Activated naive CD4-positive, alpha-beta T cell treated with anti-CD3 and anti-CD28 coated beads, Interleukin-2, amount 50 U/mL, for 24 hours (primary cell): ENCODE measurements at regions not wholly inside any gene's neighbourhood (a gene's known extent, or its start where the extent isn't known, plus 50 kb on each side); places are given as distances from the start of the nearest gene placed in this dataset.

Source experiments
- H3K27ac Mint-ChIP-seq: one replicate; pipeline ENCODE4 v1.8.0; 2021; ENCODE audit warnings: mild to moderate bottlenecking, mixed read lengths
- H3K27me3 Mint-ChIP-seq: one replicate; pipeline ENCODE4 v1.8.0; 2021; ENCODE audit warnings: mixed read lengths
- H3K36me3 Mint-ChIP-seq: one replicate; pipeline ENCODE4 v1.8.0; 2021; ENCODE audit warnings: mixed read lengths
- H3K4me1 Mint-ChIP-seq: one replicate; pipeline ENCODE4 v1.8.0; 2021; ENCODE audit warnings: mixed read lengths
- H3K4me3 Mint-ChIP-seq: one replicate; pipeline ENCODE4 v1.8.0; 2021; ENCODE audit warnings: mild to moderate bottlenecking, mixed read lengths
- H3K9me3 Mint-ChIP-seq: one replicate; pipeline ENCODE4 v1.8.0; 2021; ENCODE audit warnings: mixed read lengths

- no peak overlapping the region for H3K4me3 Mint-ChIP-seq
- H3K4me1 Mint-ChIP-seq = no peaks in the 10 kb centered on the region
These were observed 348.7 kb downstream of the CDH11 start for GRCh38 chr16:64773184-64773583.

GRCh38 chr16:64771273-64771672 is 350.6 kb downstream of the CDH11 start:
- Mint-ChIP-seq H3K4me3 (no peak overlapping the region), H3K36me3 (no peaks in the 10 kb centered on the region), H3K4me1 (no peaks in the 10 kb centered on the region), H3K27ac (no peak overlapping the region), H3K9me3 (peaks cover 10% of the 10 kb centered on the region), H3K27me3 (no peaks in the 10 kb centered on the region)

More at GRCh38 chr16:64773184-64773583, 348.7 kb downstream of the CDH11 start:
- no peaks in the 10 kb centered on the region for H3K27me3 Mint-ChIP-seq
- no peak overlapping the region for H3K27ac Mint-ChIP-seq
- peaks cover 8% of the 10 kb centered on the region for H3K9me3 Mint-ChIP-seq
- H3K36me3 Mint-ChIP-seq = no peaks in the 10 kb centered on the region

- Mint-ChIP-seq H3K9me3 (peaks cover 17% of the 10 kb centered on the region), H3K4me1 (no peaks in the 10 kb centered on the region), H3K36me3 (no peaks in the 10 kb centered on the region)
These were observed 359.7 kb downstream of the CDH11 start for GRCh38 chr16:64762211-64762610.

GRCh38 chr16:64754279-64754678 is 367.6 kb downstream of the CDH11 start:
- Mint-ChIP-seq H3K4me1 (no peaks in the 10 kb centered on the region), H3K27ac (no peak overlapping the region), H3K36me3 (no peaks in the 10 kb centered on the region), H3K9me3 (peaks cover 7% of the 10 kb centered on the region), H3K4me3 (no peak overlapping the region), H3K27me3 (no peaks in the 10 kb centered on the region)

More at GRCh38 chr16:64762211-64762610, 359.7 kb downstream of the CDH11 start:
- H3K4me3 Mint-ChIP-seq = no peak overlapping the region
- H3K27me3 Mint-ChIP-seq = no peaks in the 10 kb centered on the region
- no peak overlapping the region for H3K27ac Mint-ChIP-seq

GRCh38 chr16:64751906-64752305 is 370.0 kb downstream of the CDH11 start:
- no peak overlapping the region for H3K27ac Mint-ChIP-seq
- no peaks in the 10 kb centered on the region for H3K27me3 Mint-ChIP-seq
- H3K9me3 Mint-ChIP-seq = peaks cover 7% of the 10 kb centered on the region
- H3K4me1 Mint-ChIP-seq = no peaks in the 10 kb centered on the region
- H3K36me3 Mint-ChIP-seq = no peaks in the 10 kb centered on the region
- no peak overlapping the region for H3K4me3 Mint-ChIP-seq

GRCh38 chr16:64749346-64749745 is 372.5 kb downstream of the CDH11 start:
- H3K4me3 Mint-ChIP-seq = no peak overlapping the region

GRCh38 chr16:64745258-64745930 is 376.5 kb downstream of the CDH11 start:
- H3K4me1 Mint-ChIP-seq = no peaks in the 10 kb centered on the region
- no peaks in the 10 kb centered on the region for H3K36me3 Mint-ChIP-seq
- H3K27ac Mint-ChIP-seq = no peak overlapping the region
- H3K9me3 Mint-ChIP-seq = peaks cover 10% of the 10 kb centered on the region
- no peak overlapping the region for H3K4me3 Mint-ChIP-seq
- H3K27me3 Mint-ChIP-seq = no peaks in the 10 kb centered on the region

More at GRCh38 chr16:64749346-64749745, 372.5 kb downstream of the CDH11 start:
- Mint-ChIP-seq H3K27ac (no peak overlapping the region), H3K9me3 (peaks cover 10% of the 10 kb centered on the region), H3K36me3 (no peaks in the 10 kb centered on the region), H3K4me1 (no peaks in the 10 kb centered on the region), H3K27me3 (no peaks in the 10 kb centered on the region)

GRCh38 chr16:64742455-64743223 is 379.2 kb downstream of the CDH11 start:
- no peaks in the 10 kb centered on the region for H3K36me3 Mint-ChIP-seq
- no peaks in the 10 kb centered on the region for H3K27me3 Mint-ChIP-seq
- no peaks in the 10 kb centered on the region for H3K4me1 Mint-ChIP-seq
- H3K9me3 Mint-ChIP-seq = peaks cover 21% of the 10 kb centered on the region
- no peak overlapping the region for H3K4me3 Mint-ChIP-seq
- no peak overlapping the region for H3K27ac Mint-ChIP-seq

GRCh38 chr16:64740261-64740660 is 381.6 kb downstream of the CDH11 start:
- Mint-ChIP-seq H3K4me1 (no peaks in the 10 kb centered on the region), H3K27me3 (no peaks in the 10 kb centered on the region), H3K36me3 (no peaks in the 10 kb centered on the region), H3K4me3 (no peak overlapping the region), H3K9me3 (peaks cover 15% of the 10 kb centered on the region), H3K27ac (no peak overlapping the region)

- Mint-ChIP-seq H3K36me3 (no peaks in the 10 kb centered on the region), H3K9me3 (peaks cover 16% of the 10 kb centered on the region), H3K27ac (no peak overlapping the region), H3K27me3 (no peaks in the 10 kb centered on the region), H3K4me1 (no peaks in the 10 kb centered on the region), H3K4me3 (no peak overlapping the region)
These were observed 383.4 kb downstream of the CDH11 start for GRCh38 chr16:64738321-64738960.

- Mint-ChIP-seq H3K27ac (no peak overlapping the region), H3K27me3 (no peaks in the 10 kb centered on the region), H3K4me1 (no peaks in the 10 kb centered on the region)
These were observed 385.0 kb downstream of the CDH11 start for GRCh38 chr16:64736857-64737256.

GRCh38 chr16:64731891-64732290 is 390.0 kb downstream of the CDH11 start:
- Mint-ChIP-seq H3K36me3 (no peaks in the 10 kb centered on the region), H3K27me3 (no peaks in the 10 kb centered on the region), H3K4me3 (no peak overlapping the region), H3K27ac (no peak overlapping the region), H3K4me1 (no peaks in the 10 kb centered on the region), H3K9me3 (peaks cover 4% of the 10 kb centered on the region)

More at GRCh38 chr16:64736857-64737256, 385.0 kb downstream of the CDH11 start:
- Mint-ChIP-seq H3K36me3 (no peaks in the 10 kb centered on the region), H3K9me3 (peaks cover 16% of the 10 kb centered on the region), H3K4me3 (no peak overlapping the region)

- Mint-ChIP-seq H3K27ac (no peak overlapping the region), H3K4me1 (no peaks in the 10 kb centered on the region), H3K36me3 (no peaks in the 10 kb centered on the region), H3K9me3 (peaks cover 5% of the 10 kb centered on the region), H3K4me3 (no peak overlapping the region), H3K27me3 (no peaks in the 10 kb centered on the region)
These were observed 391.6 kb downstream of the CDH11 start for GRCh38 chr16:64730261-64730660.

- H3K36me3 Mint-ChIP-seq = no peaks in the 10 kb centered on the region
- no peak overlapping the region for H3K27ac Mint-ChIP-seq
- H3K4me3 Mint-ChIP-seq = no peak overlapping the region
- H3K4me1 Mint-ChIP-seq = no peaks in the 10 kb centered on the region
- H3K9me3 Mint-ChIP-seq = peaks cover 4% of the 10 kb centered on the region
- no peaks in the 10 kb centered on the region for H3K27me3 Mint-ChIP-seq
These were observed 397.5 kb downstream of the CDH11 start for GRCh38 chr16:64724339-64724738.

- H3K36me3 Mint-ChIP-seq = no peaks in the 10 kb centered on the region
- H3K4me1 Mint-ChIP-seq = no peaks in the 10 kb centered on the region
- H3K4me3 Mint-ChIP-seq = no peak overlapping the region
These were observed 403.4 kb downstream of the CDH11 start for GRCh38 chr16:64718486-64718885.

GRCh38 chr16:64717871-64718270 is 404.0 kb downstream of the CDH11 start:
- Mint-ChIP-seq H3K27ac (no peak overlapping the region), H3K27me3 (no peaks in the 10 kb centered on the region), H3K9me3 (peaks cover 5% of the 10 kb centered on the region), H3K4me3 (no peak overlapping the region), H3K4me1 (no peaks in the 10 kb centered on the region), H3K36me3 (no peaks in the 10 kb centered on the region)

More at GRCh38 chr16:64718486-64718885, 403.4 kb downstream of the CDH11 start:
- no peak overlapping the region for H3K27ac Mint-ChIP-seq
- no peaks in the 10 kb centered on the region for H3K27me3 Mint-ChIP-seq
- H3K9me3 Mint-ChIP-seq = peaks cover 5% of the 10 kb centered on the region
